IMR-90 (cell line): ENCODE measurements at regions not wholly inside any gene's neighbourhood (a gene's known extent, or its start where the extent isn't known, plus 50 kb on each side); places are given as distances from the start of the nearest gene placed in this dataset.
A peak's percentile ranks its signal among the peaks of the same experiment; 100 is the strongest.

ENCODE experiments used
- ATAC-seq: fragments of 200-7000 bp; cut with Tn5 transposase; 2 replicates; pipeline ENCODE4 v1.9.1; 2020; ENCODE audit warnings: low read depth, mild to moderate bottlenecking, moderate library complexity
- BruUV-seq: library from RNA; stranded (reverse); fragments of 400-500 nt; replicated peaks from 2 replicates; lab custom pipeline; 2021; lab: Mats Ljungman, UMichigan
- CTCF ChIA-PET: fragments of 300-600 bp; formaldehyde crosslinking; extraction: SDS; loops from one replicate; lab custom pipeline; 2021; ENCODE audit warnings: antibody characterized with exemption; lab: Yijun Ruan, JAX
- POLR2A ChIA-PET: fragments of 300-600 bp; sonication (Branson Sonifier 250); formaldehyde crosslinking; loops from one replicate; lab custom pipeline; 2022; ENCODE audit warnings: antibody characterized with exemption; ENCODE audit not compliant: unreplicated experiment; lab: Charles Lee
- DNase-seq: peaks from one replicate; pipeline ENCODE4 v3.0.0; 2013
- H2AFZ ChIP-seq: replicated peaks from 2 replicates; pipeline ENCODE3; 2013; ENCODE audit warnings: low read length, mild to moderate bottlenecking; ENCODE audit not compliant: poor library complexity
- H2AK5ac ChIP-seq: 2 replicates; pipeline ENCODE4 v1.6.1; 2013; ENCODE audit warnings: low read depth, low read length, inconsistent platforms
- H2AK9ac ChIP-seq: replicated peaks from 2 replicates; pipeline ENCODE3; 2013; ENCODE audit warnings: mild to moderate bottlenecking, low read depth, low read length, moderate library complexity; ENCODE audit not compliant: poor library complexity
- H2BK120ac ChIP-seq: 2 replicates; pipeline ENCODE4 v1.6.1; 2013; ENCODE audit warnings: low read depth, low read length, inconsistent platforms
- H2BK15ac ChIP-seq: 3 replicates; pipeline ENCODE4 v1.6.1; 2013; ENCODE audit warnings: low read depth, low read length, inconsistent platforms
- H2BK20ac ChIP-seq: 2 replicates; pipeline ENCODE4 v1.6.1; 2013; ENCODE audit warnings: low read depth, mild to moderate bottlenecking, inconsistent platforms, low read length, moderate library complexity
- H2BK5ac ChIP-seq: 2 replicates; pipeline ENCODE4 v1.6.1; 2013; ENCODE audit warnings: mild to moderate bottlenecking, low read depth, low read length, inconsistent platforms; ENCODE audit not compliant: poor library complexity, severe bottlenecking
- H3K14ac ChIP-seq: replicated peaks from 2 replicates; pipeline ENCODE4 v1.6.1; 2013; ENCODE audit warnings: low read depth, low read length, inconsistent platforms
- H3K18ac ChIP-seq: 2 replicates; pipeline ENCODE4 v1.6.1; 2013; ENCODE audit warnings: low read depth, low read length, control low read depth
- H3K23ac ChIP-seq: 2 replicates; pipeline ENCODE4 v1.6.1; 2013; ENCODE audit warnings: low read depth, low read length, inconsistent platforms
- H3K27ac ChIP-seq: 2 replicates; pipeline ENCODE4 v1.5.1; 2013; ENCODE audit warnings: mild to moderate bottlenecking, control low read depth, low read length; ENCODE audit not compliant: insufficient read depth
- H3K27me3 ChIP-seq: 2 replicates; pipeline ENCODE4 v1.6.1; 2013; ENCODE audit warnings: low read length; ENCODE audit not compliant: control insufficient read depth, insufficient read depth
- H3K36me3 ChIP-seq: 2 replicates; pipeline ENCODE4 v1.6.1; 2013; ENCODE audit warnings: low read length, mixed read lengths; ENCODE audit not compliant: control insufficient read depth, insufficient read depth
- H3K4ac ChIP-seq: 2 replicates; pipeline ENCODE4 v1.6.1; 2013; ENCODE audit warnings: low read depth, low read length, inconsistent platforms
- H3K4me1 ChIP-seq: 2 replicates; pipeline ENCODE4 v1.6.1; 2013; ENCODE audit warnings: low read length, mixed read lengths; ENCODE audit not compliant: control insufficient read depth, insufficient read depth
- H3K4me2 ChIP-seq: 2 replicates; pipeline ENCODE4 v1.6.1; 2013; ENCODE audit warnings: low read depth, mild to moderate bottlenecking, control low read depth, low read length, moderate library complexity
- H3K4me3 ChIP-seq: 2 replicates; pipeline ENCODE4 v1.5.1; 2013; ENCODE audit warnings: low read depth, mild to moderate bottlenecking, control low read depth, low read length, moderate library complexity; ENCODE audit not compliant: insufficient read depth
- H3K56ac ChIP-seq: 2 replicates; pipeline ENCODE4 v1.6.1; 2013; ENCODE audit warnings: low read length, inconsistent platforms; ENCODE audit not compliant: insufficient read depth; ENCODE audit errors: extremely low read depth
- H3K79me1 ChIP-seq, 2 experiments: 2 replicates each; pipeline ENCODE4 v1.6.1; 2013; ENCODE audit warnings: low read length in 2 of 2, inconsistent platforms in 1 of 2, low read depth in 1 of 2
- H3K9ac ChIP-seq: 2 replicates; pipeline ENCODE4 v1.6.1; 2013; ENCODE audit warnings: low read depth, low read length, control low read depth
- H3K9me1 ChIP-seq: 2 replicates; pipeline ENCODE4 v1.6.1; 2013; ENCODE audit warnings: low read length, inconsistent platforms; ENCODE audit not compliant: insufficient read depth
- H3K9me3 ChIP-seq: 2 replicates; pipeline ENCODE4 v1.6.1; 2013; ENCODE audit warnings: low read length; ENCODE audit not compliant: control insufficient read depth, insufficient read depth
- H4K20me1 ChIP-seq: 2 replicates; pipeline ENCODE4 v1.6.1; 2013; ENCODE audit warnings: low read length, inconsistent platforms; ENCODE audit not compliant: insufficient read depth
- H4K5ac ChIP-seq: 2 replicates; pipeline ENCODE4 v1.6.1; 2013; ENCODE audit warnings: mild to moderate bottlenecking, low read depth, low read length, control low read depth
- H4K8ac ChIP-seq, 2 experiments: 2 replicates each; pipeline ENCODE4 v1.6.1; 2013; ENCODE audit warnings: low read depth in 2 of 2, low read length in 2 of 2, control low read depth in 1 of 2, inconsistent platforms in 1 of 2
- H4K91ac ChIP-seq: 2 replicates; pipeline ENCODE4 v1.6.1; 2013; ENCODE audit warnings: low read depth, low read length, inconsistent platforms; ENCODE audit not compliant: insufficient read depth
- BHLHE40 ChIP-seq: fragments of 150-350 bp; IDR thresholded peaks from 2 replicates; pipeline ENCODE4 v1.6.1; 2016; ENCODE audit warnings: mild to moderate bottlenecking, low read depth, low read length
- CHD1 ChIP-seq: IDR thresholded peaks from 2 replicates; pipeline ENCODE4 v1.6.1; 2012; ENCODE audit warnings: low read depth, low read length, improper control_type of control experiment
- MAFK ChIP-seq: IDR thresholded peaks from 2 replicates; pipeline ENCODE4 v1.6.1; 2012; ENCODE audit warnings: low read depth, low read length, improper control_type of control experiment
- MXI1 ChIP-seq: IDR thresholded peaks from 2 replicates; pipeline ENCODE4 v1.6.1; 2012; ENCODE audit warnings: low read depth, mild to moderate bottlenecking, low read length, moderate library complexity, borderline replicate concordance
- POLR2A ChIP-seq: IDR thresholded peaks from 2 replicates; pipeline ENCODE4 v1.6.1; 2012; ENCODE audit warnings: mild to moderate bottlenecking, low read depth, low read length
- RCOR1 ChIP-seq: IDR thresholded peaks from 2 replicates; pipeline ENCODE4 v1.6.1; 2012; ENCODE audit warnings: mild to moderate bottlenecking, low read length, improper control_type of control experiment; ENCODE audit not compliant: insufficient replicate concordance
- RFX5 ChIP-seq: IDR thresholded peaks from 2 replicates; pipeline ENCODE4 v1.8.0; 2012; ENCODE audit warnings: low read depth, mild to moderate bottlenecking, low read length, moderate library complexity
- SMC3 ChIP-seq: fragments of 150-350 bp; IDR thresholded peaks from 2 replicates; pipeline ENCODE4 v1.6.1; 2016; ENCODE audit warnings: low read depth, mild to moderate bottlenecking, antibody characterized with exemption, low read length, moderate library complexity
- WGBS, 2 experiments: methylation state at CpG; one replicate each; pipeline versions ENCODE4 v1.1.5 to v1.1.7; 2013; ENCODE audit warnings: missing lambda C conversion rate in 2 of 2; ENCODE audit not compliant: insufficient read length in 1 of 2; ENCODE audit errors: extremely low coverage in 2 of 2; 5-methylcytosine and 5-hydroxymethylcytosine counted together
- dilution Hi-C: fragments of 300-500 bp; cut with HindIII; formaldehyde crosslinking; loops from one replicate; pipeline ENCODE4 v1.14.3; 2018; ENCODE audit warnings: low sequenced_read_pairs; ENCODE audit not compliant: unreplicated experiment
- in situ Hi-C: fragments of 300-500 bp; cut with MboI; formaldehyde crosslinking; loops from 3 replicates; pipeline ENCODE4 v1.14.3; 2019; ENCODE audit warnings: low sequenced_read_pairs, inconsistent platforms, mixed read lengths
- intact Hi-C: fragments of 100-400 bp; cut with micrococcal nuclease; formaldehyde crosslinking; loops from 2 replicates; pipeline ENCODE4 v1.10.0; 2022
- TF ChIP-seq, protein P1 (sequence below): fragments of 150-350 bp; IDR thresholded peaks from 2 replicates; pipeline ENCODE4 v1.6.1; 2017; ENCODE audit warnings: mild to moderate bottlenecking, antibody characterized with exemption, low read length, low read depth

DNA sequence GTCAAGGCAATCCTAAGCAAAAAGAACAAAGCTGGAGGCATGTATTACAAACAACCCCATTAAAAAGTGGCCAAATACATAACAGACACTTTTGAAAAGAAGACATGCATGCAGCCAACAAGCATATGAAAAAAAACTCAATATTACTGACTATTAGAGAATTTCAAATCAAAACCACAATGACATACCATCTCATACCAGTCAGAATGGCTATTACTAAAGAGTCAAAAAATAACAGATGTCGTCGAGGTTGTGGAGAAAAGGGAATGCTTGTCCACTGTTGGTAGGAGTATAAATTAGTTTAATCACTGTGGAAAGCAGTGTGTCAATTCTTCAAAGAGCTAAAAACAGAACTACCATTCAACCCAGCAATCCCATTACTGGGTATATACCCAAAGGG lies 604.6 kb upstream of the GRIA3 start:
- no peaks in the 10 kb centered on the region for H3K9me1 ChIP-seq
- ChIA-PET POLR2A (no interaction called here), CTCF (no interaction called here)
- H2BK20ac ChIP-seq, result no peak overlapping the region
- BruUV-seq, result no TSS peak
- no peak overlapping the region for H3K4me2 ChIP-seq
- H2BK5ac ChIP-seq, result no peak overlapping the region
- H3K27ac ChIP-seq, result no peak overlapping the region
- H2AK9ac ChIP-seq, result no peak overlapping the region
- no peak overlapping the region for H3K14ac ChIP-seq
- H3K18ac ChIP-seq, result no peak overlapping the region
- no peak overlapping the region for H4K5ac ChIP-seq
- H3K4ac ChIP-seq, result no peak overlapping the region
- no peaks in the 10 kb centered on the region for H3K9me3 ChIP-seq
- no peak overlapping the region for H3K4me3 ChIP-seq
- WGBS, 2 experiments, result no CpG with 5 or more reads among the region's 2 CpGs
- in situ Hi-C loops, result no loop called here
- no peak overlapping the region for H3K56ac ChIP-seq
- DNase-seq (peak; percentile 1), ATAC-seq (no peak)
- TF ChIP-seq BHLHE40 (no peak), MXI1 (no peak), RFX5 (no peak), SMC3 (no peak), POLR2A (no peak), CHD1 (no peak), MAFK (no peak), RCOR1 (no peak)
- TF ChIP-seq, protein P1, sequence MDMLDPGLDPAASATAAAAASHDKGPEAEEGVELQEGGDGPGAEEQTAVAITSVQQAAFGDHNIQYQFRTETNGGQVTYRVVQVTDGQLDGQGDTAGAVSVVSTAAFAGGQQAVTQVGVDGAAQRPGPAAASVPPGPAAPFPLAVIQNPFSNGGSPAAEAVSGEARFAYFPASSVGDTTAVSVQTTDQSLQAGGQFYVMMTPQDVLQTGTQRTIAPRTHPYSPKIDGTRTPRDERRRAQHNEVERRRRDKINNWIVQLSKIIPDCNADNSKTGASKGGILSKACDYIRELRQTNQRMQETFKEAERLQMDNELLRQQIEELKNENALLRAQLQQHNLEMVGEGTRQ, result no peak
- dilution Hi-C loops, result no loop called here
- intact Hi-C loops, result no loop called here
- no peak overlapping the region for H4K91ac ChIP-seq
- no peaks in the 10 kb centered on the region for H3K36me3 ChIP-seq
- no peak overlapping the region for H4K8ac ChIP-seq
- H2BK15ac ChIP-seq, result no peak overlapping the region
- no peaks in the 10 kb centered on the region for H4K20me1 ChIP-seq
- H3K27me3 ChIP-seq, result no peaks in the 10 kb centered on the region
- no peak overlapping the region for H3K9ac ChIP-seq
- H3K79me1 ChIP-seq, result no peaks in the 10 kb centered on the region
- H2AK5ac ChIP-seq, result no peak overlapping the region
- no peak overlapping the region for H3K23ac ChIP-seq
- no peak overlapping the region for H2BK120ac ChIP-seq
- H3K4me1 ChIP-seq, result no peaks in the 10 kb centered on the region
- H2AFZ ChIP-seq, result no peak overlapping the region
